BE2C (cell line): ENCODE measurements at regions not wholly inside any gene's neighbourhood (a gene's known extent, or its start where the extent isn't known, plus 50 kb on each side); places are given as distances from the start of the nearest gene placed in this dataset.

Experiments
- DNase-seq: peaks from one replicate; pipeline ENCODE4 v3.0.0-alpha.2; 2020
- H3K27me3 ChIP-seq: fragments of 250-450 bp; sonication (Bioruptor Pico); 2 replicates; pipeline ENCODE4 v1.5.1; 2020; ENCODE audit warnings: mild to moderate bottlenecking
- H3K36me3 ChIP-seq: fragments of 250-450 bp; sonication (Bioruptor Pico); 2 replicates; pipeline ENCODE4 v1.5.1; 2020; ENCODE audit warnings: mild to moderate bottlenecking
- H3K4me1 ChIP-seq: fragments of 250-450 bp; sonication (Bioruptor Pico); 2 replicates; pipeline ENCODE4 v1.5.1; 2020
- H3K4me3 ChIP-seq: 2 replicates; pipeline ENCODE4 v1.5.1; 2011; ENCODE audit warnings: low read depth, low read length
- H3K9me3 ChIP-seq: fragments of 250-450 bp; sonication (Bioruptor Pico); 2 replicates; pipeline ENCODE4 v1.5.1; 2020
- TF ChIP-seq, protein P1 (sequence below): IDR thresholded peaks from 2 replicates; pipeline ENCODE4 v1.5.1; 2012; ENCODE audit warnings: mild to moderate bottlenecking, low read depth, low read length

GRCh38 chr3:59655418-59656015 is 605.7 kb upstream of the CFAP20DC start:
- no peak for DNase-seq
- Histone ChIP-seq H3K27me3 (no peaks in the 10 kb centered on the region), H3K36me3 (no peaks in the 10 kb centered on the region), H3K4me1 (no peaks in the 10 kb centered on the region), H3K4me3 (no peak overlapping the region), H3K9me3 (no peaks in the 10 kb centered on the region)
- TF ChIP-seq, protein P1, sequence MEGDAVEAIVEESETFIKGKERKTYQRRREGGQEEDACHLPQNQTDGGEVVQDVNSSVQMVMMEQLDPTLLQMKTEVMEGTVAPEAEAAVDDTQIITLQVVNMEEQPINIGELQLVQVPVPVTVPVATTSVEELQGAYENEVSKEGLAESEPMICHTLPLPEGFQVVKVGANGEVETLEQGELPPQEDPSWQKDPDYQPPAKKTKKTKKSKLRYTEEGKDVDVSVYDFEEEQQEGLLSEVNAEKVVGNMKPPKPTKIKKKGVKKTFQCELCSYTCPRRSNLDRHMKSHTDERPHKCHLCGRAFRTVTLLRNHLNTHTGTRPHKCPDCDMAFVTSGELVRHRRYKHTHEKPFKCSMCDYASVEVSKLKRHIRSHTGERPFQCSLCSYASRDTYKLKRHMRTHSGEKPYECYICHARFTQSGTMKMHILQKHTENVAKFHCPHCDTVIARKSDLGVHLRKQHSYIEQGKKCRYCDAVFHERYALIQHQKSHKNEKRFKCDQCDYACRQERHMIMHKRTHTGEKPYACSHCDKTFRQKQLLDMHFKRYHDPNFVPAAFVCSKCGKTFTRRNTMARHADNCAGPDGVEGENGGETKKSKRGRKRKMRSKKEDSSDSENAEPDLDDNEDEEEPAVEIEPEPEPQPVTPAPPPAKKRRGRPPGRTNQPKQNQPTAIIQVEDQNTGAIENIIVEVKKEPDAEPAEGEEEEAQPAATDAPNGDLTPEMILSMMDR = no peak

DNA sequence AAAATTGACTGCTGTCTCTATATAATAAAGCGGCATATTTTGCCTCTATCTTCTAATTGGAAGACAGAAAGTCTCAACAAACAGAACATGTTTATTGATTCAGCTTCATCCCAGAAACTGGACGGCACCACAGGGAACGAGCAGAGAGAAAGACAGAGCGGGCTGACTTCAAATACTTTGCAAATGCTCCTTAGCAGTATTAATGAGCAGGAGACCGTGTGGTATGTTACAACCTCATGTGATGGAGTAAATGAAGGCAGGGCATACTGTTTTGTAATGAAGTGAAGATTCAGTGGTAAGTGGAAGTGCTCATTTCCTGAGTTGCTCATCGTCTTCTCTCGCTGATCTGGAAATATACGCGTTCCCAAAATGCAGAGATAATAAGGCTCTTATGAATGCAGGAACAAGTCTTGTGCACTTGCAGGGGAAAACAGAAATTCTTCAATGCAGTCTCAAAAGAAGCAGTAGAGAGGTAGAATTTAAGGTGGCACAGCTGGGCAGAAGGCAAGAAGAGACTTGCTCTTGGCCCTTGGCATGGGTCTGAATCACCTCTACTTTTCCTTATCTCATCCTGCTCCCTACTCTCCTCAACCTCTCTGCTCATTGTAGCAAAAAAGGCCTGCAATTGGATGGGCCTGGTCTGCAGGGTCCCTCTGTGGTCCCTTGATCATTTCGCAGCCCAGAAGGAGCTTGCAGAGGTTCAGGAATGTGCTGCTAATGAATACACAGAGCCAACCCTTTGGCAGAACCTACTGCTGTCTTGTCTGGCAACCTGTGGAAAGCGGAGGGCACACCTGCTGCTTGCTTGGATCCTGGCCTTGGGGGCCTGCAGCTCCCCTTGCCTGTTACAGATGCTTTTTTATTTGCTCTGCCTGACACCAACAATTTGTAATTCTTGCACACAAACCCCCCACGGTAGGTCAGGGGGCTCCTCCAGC is 604.9 kb upstream of the CFAP20DC start:
- TF ChIP-seq, protein P1 = no peak
- no peak overlapping the region for H3K4me3 ChIP-seq

GRCh38 chr3:59654123-59654479 is 604.3 kb upstream of the CFAP20DC start:
- Histone ChIP-seq H3K4me1 (no peaks in the 10 kb centered on the region), H3K36me3 (no peaks in the 10 kb centered on the region), H3K9me3 (no peaks in the 10 kb centered on the region), H3K27me3 (no peaks in the 10 kb centered on the region), H3K4me3 (no peak overlapping the region)
- TF ChIP-seq, protein P1 = no peak
- DNase-seq = no peak

More for the DNA sequence above, 604.9 kb upstream of the CFAP20DC start:
- Histone ChIP-seq H3K36me3 (no peaks in the 10 kb centered on the region), H3K4me1 (no peaks in the 10 kb centered on the region), H3K9me3 (no peaks in the 10 kb centered on the region), H3K27me3 (no peaks in the 10 kb centered on the region)
- no peak for DNase-seq

DNA sequence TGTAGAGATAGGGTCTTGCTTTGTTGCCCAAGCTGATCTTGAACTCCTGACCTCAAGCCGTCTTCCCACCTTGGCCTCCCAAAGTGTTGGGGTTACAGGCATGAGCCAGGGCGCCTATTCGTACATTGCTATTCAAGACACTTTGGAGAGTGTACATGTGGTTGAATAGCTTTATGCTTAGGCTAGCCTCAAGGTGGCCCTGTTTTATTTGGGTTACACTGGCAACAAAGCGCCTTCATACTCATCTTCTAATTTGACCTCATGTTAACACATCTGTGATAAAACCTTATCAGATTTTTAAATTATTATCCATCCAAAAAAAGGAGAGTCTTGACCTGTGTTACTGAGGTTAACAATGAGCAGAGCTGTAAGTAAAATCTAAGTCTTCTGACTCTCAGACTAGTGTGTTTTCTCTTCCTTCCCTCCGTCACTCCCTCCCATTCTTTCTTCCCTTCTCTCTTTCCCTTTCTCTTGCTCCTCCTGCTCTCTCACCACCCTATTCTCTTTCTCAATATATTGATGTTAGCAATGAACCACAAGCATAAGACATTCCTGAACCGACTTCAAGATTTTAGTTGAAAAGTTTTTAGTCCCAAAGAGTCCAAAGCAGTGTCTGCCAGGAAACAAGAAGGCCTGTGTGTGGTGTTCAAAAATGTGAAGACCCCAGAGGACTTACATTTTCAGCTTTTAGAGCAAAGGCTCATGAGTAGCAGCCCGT is 603.7 kb upstream of the CFAP20DC start:
- no peaks in the 10 kb centered on the region for H3K36me3 ChIP-seq
- H3K9me3 ChIP-seq = no peaks in the 10 kb centered on the region
- no peaks in the 10 kb centered on the region for H3K27me3 ChIP-seq
- H3K4me3 ChIP-seq = no peak overlapping the region
- DNase-seq = no peak
- H3K4me1 ChIP-seq = no peaks in the 10 kb centered on the region
- TF ChIP-seq, protein P1 = no peak

DNA sequence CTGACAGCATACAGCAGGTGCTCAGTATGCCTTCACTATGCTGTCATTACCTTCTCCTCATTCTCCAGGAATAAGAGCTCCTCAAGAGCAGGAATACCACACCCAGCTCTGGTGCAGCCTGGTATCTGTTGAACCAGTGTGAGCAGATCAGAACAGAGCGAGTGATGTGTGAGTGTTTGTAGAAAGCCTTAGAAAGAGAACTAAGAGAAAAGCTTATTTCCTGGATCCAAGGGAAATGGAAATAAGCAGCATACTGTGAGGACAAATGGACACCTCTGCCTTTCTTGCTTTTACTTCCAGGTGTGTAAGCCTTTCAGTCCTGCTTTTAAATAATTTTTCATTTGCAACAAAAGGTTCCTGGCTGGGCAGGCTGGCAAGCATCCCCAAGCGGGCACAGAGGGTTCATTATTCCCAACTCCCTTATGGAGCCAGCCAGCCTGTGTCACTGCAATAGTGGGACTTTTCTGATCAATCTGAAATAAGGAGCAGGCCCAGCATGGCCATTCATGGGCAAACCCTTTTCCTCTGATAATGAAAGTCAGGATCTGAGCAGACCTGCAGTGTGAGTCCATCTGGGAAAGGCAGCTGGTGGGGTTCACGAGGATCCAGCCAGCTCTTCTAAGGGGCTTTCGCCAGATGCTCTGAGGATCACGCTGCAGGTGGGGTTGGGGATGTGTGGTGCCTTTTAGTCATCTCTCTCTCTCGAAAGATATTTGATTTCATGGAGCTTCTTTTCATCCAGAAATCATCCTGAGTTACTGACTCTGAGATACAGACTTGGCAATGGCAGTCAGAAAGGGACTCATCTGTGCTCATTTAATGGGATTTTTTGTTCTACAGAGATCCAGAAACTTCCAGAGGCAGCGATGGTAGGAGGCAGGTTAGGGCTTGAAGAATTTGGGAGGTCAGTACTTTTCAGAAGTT is 594.9 kb upstream of the CFAP20DC start:
- Histone ChIP-seq H3K27me3 (no peaks in the 10 kb centered on the region), H3K9me3 (no peaks in the 10 kb centered on the region), H3K4me3 (no peak overlapping the region), H3K36me3 (no peaks in the 10 kb centered on the region), H3K4me1 (no peaks in the 10 kb centered on the region)
- DNase-seq = no peak
- TF ChIP-seq, protein P1 = no peak
